ENCODE measurements at regions not wholly inside any gene's neighbourhood (a gene's known extent, or its start where the extent isn't known, plus 50 kb on each side); places are given as distances from the start of the nearest gene placed in this dataset.

DNA sequence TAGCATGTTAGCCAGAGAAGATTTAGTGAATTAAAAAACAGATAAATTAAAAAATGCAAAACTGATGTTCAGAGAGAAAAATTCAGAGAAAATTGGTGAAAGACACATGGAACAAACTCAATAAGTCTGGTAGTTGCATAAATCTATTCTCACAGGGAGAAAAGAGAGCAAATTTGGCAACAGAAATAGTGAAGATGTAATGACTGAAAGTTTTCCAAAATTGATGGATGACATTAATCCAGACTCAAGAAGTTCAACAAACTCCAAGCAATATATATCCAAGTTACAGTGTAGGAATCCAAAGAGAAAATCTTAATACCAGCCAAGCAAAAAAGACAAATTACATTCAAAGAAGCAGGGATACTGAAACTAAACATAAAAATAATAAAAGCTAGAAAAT lies 302.7 kb upstream of the ARPP21 start:
- DNase-seq = no peak

DNA sequence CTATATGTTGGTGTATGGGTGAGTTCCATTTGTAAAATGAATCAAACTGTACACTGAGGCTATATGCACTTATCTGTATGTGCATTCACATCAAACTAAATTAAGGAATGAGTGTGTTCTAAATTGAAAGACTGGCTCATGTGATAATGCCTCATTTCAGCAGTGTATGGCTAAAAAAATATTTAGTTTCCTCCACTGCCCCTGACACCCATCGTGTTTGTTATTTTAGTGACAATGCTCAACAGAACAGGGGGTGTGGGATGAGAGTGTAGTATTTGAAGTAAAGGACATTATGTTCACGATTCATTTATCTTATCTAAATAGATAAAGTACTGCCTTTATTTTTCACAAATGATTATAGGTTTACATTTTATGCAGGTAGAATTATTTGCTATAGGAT lies 301.1 kb upstream of the ARPP21 start:
- no peak for DNase-seq

DNA sequence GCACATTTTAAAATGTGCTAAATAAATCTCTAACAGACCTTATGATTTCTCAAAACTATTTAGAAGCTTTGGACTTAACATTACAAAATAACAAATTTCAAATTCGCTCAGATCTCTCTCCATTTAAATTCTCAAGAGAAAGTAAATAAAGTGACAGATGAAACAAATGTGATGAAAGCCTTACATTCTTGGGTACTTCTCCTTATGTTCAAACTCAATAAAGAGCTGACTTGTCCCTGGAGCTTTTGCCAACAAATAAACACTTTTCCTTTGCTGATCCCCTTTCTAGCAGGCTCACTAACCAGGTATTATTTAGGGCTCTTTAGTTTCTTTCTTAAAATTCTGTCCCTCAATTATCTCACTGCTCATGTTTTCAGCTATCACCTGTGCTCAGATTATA lies 259.1 kb upstream of the ARPP21 start:
- no peak for DNase-seq

GRCh38 chr3:35383216-35383615 lies 256.1 kb upstream of the ARPP21 start:
- no peak for DNase-seq

DNA sequence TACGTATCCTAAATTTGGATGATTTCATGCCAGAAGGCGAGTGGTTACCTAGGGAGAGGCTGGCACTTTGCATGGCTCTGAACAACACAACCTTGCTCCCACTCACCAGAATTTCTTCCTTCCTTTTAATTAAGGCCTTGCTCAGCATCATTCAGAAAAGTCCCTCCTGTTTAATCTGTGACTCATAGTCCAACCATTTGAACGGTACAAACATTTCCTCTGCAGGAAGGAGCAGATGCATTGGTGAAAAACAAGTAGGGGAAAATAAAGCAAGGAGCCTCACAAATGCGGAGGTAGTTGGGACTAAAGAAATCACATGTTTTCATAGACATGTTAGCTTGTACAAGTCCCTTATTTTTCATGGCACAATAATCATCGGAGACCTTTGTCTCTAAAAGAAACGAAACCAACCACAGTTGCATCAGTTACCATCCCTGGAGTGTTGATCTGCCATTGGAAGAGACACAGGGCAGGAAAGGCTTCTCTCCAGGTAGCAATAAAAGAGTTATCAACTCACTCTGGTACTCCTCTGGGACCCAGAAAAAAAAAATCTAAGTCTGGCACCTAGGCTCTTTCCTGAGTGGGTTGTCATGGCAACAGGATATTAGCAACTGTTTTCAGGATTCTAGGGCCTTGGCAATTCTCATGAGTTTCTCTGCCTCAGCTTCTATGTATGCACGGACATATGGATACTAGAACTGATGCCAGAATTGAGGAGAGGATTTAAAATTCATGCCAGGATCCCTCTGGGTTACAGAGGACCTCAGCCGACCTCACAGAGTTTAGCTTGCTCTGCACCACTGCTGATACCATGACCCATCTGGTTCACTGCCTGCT lies 255.4 kb upstream of the ARPP21 start:
- no peak for DNase-seq

DNA sequence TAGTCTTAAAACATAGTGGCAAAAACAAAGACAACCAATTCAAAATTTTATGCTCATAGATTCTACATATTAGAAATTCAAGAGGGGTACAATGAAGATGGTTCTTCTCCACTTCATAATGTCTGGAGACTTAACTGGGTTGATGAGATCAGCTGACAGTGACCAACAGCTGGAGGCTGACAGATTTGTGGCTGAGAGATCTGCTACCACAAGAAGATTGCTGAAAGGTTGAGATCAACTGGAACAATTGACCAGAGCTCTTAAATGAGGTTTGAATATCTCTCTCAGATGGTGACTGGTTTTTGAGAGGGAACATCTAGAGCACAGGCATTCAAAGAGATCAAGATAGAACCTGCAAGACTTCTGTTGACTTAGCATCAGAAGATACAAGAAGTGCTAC lies 254.1 kb upstream of the ARPP21 start:
- no peak for DNase-seq

- no peak for DNase-seq
Measured at GRCh38 chr3:35389907-35390306, 249.4 kb upstream of the ARPP21 start.

DNA sequence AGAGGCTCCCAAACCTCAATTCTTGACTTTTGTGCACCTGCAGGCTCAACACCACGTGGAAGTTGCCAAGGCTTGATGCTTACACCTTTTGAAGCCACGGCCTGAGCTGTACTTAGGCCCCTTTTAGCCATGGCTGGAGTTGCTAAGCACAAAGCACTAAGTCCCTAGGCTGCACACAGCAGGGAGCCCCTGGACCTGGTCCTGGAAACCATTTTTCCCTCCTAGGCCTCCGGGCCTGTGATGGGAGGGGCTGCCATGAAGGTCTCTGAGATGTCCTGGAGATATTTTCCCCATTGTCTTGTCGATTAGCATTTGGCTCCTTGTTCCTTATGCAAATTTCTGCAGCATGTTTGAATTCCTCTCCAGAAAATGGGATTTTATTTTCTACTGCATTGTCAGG lies 247.1 kb upstream of the ARPP21 start:
- DNase-seq = no peak

DNA sequence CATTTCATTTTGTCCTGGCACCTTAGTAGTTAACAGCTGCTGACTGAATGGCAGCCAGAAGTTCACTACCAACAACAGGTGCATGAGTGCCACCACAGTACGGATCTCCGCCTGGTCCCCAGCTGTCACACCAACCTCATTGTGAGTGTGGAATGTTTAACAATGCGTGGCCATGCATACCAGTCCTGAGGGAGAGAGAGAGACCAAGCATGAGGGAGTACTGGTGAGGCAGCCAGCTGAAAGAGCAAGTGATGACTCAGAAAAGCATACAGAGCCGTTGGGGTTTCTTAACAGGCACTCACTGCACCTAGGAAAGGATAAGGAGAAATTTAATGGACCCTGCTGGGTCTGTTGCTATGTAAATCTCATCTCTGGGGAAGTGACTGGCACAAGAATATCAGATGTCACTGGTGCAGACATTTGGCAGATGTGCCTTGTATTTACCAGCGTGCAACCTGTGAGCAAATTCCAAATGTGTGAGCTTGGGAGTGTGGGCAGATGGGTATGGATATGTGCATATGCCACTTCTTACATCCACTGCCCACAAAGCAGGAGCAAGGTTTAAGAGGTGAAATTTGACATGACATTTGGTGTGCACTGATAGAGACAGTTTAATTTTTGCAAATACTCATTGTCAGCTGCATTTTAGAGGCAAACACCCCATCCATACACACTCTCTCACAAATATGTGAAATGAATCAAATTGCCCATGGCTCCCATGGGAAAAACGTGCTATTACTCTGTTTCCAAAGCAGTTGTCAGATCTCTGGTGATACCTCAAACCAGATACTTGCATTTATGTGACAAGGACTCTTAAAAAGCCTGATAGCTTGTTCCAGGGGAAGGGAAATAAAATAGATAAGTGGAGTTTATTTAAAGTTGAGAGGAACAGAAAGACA lies 245.2 kb upstream of the ARPP21 start:
- no peak for DNase-seq

DNA sequence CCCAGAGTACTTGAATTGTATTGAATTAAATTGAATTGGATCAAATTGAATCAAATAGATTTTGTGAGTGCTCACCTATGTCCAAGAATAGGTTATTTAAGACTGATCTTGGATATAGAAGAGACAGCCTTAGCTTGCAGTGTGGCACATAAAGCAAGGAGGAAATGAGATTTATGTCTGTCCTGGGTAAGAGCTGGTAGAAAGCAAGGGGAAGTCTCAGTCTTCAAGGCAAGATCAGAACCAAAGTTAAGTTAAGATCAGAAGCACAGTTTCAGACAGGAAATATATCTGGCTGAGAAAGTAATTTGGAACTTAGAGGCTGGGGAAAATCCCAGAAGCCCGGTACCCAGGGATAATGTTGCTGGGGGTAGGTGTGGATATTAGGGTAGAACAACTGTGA lies 244.4 kb upstream of the ARPP21 start:
- no peak for DNase-seq

GRCh38 chr3:35401671-35402070 lies 237.7 kb upstream of the ARPP21 start:
- DNase-seq = no peak

DNA sequence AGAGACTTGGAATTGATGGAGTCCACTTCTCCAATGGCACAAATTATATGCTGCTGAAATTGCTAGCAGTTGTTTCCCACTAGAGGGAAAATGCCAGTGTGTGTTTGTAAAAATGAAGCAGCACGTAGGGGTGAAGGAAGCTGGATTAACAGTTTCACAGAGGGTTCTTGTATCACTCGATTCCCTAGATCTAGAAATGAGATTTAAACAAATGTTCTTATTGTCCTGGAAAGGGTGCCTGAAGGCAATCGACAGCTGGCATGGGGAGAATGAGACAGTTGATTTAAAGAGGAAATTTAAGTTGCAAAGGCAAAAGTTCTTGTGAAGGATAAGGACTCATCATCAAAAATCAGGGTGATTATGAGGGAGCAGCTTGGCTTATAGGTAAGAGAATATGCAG lies 234.8 kb upstream of the ARPP21 start:
- DNase-seq = no peak

- no peak for DNase-seq
Measured at GRCh38 chr3:35408882-35409281, 230.4 kb upstream of the ARPP21 start.

DNA sequence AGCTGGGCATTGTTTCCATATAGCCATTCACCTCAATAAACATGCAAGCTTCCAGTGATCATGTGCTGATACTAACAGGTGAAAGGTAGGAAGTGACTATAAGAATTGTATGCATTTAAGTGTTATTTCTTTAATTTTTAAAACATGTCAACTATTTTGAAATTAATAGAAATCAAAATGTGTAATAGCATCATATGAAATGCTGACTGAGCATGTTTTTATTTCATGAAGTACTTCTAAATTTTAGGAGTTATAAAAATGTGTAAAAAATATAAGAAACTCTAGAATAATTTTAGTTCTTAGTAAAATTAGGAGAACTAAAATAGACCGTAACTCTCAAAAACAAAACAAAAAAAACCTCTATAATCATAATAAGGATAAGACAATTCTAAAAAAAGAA lies 229.3 kb upstream of the ARPP21 start:
- no peak for DNase-seq

GRCh38 chr3:35413483-35413882 lies 225.8 kb upstream of the ARPP21 start:
- DNase-seq = no peak

DNA sequence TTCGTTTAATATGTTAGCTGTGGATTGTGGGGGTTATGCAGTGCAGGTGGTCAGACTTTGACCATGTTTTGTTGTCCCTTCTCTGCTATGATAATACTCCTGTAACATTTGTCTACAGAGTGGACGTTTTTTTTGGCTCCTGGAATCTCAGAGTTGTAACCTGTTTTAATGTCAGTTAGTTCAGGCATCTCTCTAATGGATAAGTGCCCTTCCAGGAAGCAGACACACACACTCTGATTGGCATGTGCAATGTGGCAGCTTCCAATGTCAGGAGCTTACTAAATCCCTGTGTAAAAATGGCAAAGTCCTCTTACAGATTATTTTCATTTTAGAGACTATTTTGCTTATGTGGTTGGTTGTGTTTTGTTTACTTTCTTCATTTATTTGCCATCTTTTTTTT lies 222.2 kb upstream of the ARPP21 start:
- no peak for DNase-seq

GRCh38 chr3:35422101-35422500 lies 217.2 kb upstream of the ARPP21 start:
- no peak for DNase-seq

GRCh38 chr3:35422836-35423601 lies 216.3 kb upstream of the ARPP21 start:
- no peak for DNase-seq

GRCh38 chr3:35426366-35426958 lies 212.9 kb upstream of the ARPP21 start:
- no peak for DNase-seq

DNA sequence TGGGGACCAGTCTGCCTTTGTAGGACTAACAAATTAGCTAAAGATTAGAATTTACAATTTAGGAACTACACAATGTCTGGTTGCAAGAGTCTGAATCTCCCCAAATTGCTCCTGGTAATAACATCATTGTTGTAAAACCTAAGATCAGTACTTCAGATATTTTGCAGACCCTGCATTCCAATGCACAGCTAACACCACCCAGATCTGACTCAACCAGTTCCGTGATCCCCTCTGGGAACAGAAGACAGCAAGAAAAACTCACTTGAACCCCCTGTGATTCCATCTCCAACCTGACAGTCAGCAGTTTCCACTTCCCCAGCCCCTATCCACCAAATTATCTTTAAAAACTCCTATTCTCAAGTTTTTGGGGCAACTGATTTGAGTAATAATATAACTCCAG lies 201.9 kb upstream of the ARPP21 start:
- no peak for DNase-seq

DNA sequence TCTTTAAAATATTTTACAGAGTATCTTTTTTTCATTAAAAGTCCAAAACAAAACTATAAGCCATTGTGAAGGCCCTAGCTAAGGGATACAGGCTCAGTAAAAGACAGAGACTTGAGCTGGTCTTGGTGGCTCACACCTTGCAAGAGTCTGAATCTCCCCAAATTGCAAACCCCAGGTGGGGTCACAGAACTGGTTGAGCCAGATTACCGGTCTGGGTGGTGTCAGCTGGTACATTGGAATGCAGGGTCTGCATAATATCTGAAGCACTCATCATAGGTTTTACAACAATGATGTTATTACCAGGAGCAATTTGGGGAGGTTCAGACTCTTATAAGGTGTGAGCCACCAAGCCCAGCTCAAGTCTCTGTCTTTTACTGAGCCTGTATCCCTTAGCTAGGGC lies 201.2 kb upstream of the ARPP21 start:
- no peak for DNase-seq

GRCh38 chr3:35439663-35440062 lies 199.7 kb upstream of the ARPP21 start:
- DNase-seq = no peak

- no peak for DNase-seq
Measured at GRCh38 chr3:35440826-35441225, 198.5 kb upstream of the ARPP21 start.

Measured in NCI-H1436 treated with DMSO at 0.1 percent for 48 hours (cell line).